ENCODE measurements at regions not wholly inside any gene's neighbourhood (a gene's known extent, or its start where the extent isn't known, plus 50 kb on each side); places are given as distances from the start of the nearest gene placed in this dataset.
"Not testable (repeated sequence)": the region's sequence is repeated elsewhere in the genome, so short reads cannot be mapped to it uniquely, and the experiment has no call there.

- peak overlapping the region; percentile 42 to 59 for H3K4me3 Mint-ChIP-seq
- not testable (repeated sequence) for H3K4me2 ChIP-seq (replicated peaks; ENCODE audit: extremely low read depth, low read length, poor library complexity, severe bottlenecking); H3K36me3 Mint-ChIP-seq; H3K27me3 Mint-ChIP-seq (ENCODE audit: low read depth in 3 of 3); H3K36me3 ChIP-seq (replicated peaks in 1 of 2; ENCODE audit: control insufficient read depth in 1 of 2, insufficient read depth in 2 of 2, low read length in 2 of 2); H3K9me3 Mint-ChIP-seq; H3K9ac ChIP-seq (ENCODE audit: insufficient read depth, low read length, poor library complexity, severe bottlenecking); H3K79me2 ChIP-seq (ENCODE audit: insufficient read depth, low read length); H3K27me3 ChIP-seq (ENCODE audit: control insufficient read depth in 2 of 2, insufficient read depth in 2 of 2, low read length in 2 of 2); H4K20me1 ChIP-seq (ENCODE audit: insufficient read depth, low read length); H3K9me3 ChIP-seq (replicated peaks in 1 of 2; ENCODE audit: control insufficient read depth in 1 of 2, insufficient read depth in 1 of 2, low read length in 2 of 2)
- H3K27ac ChIP-seq (ENCODE audit: low read depth in 1 of 2, low read length in 2 of 2): peak overlapping the region; percentile 75 to 83
- peak overlapping the region; percentile 35 for H2AFZ ChIP-seq (ENCODE audit: insufficient read depth, low read depth, low read length, poor library complexity, severe bottlenecking)
- intact Hi-C loops (cut with micrococcal nuclease): loop anchor here in 1 of 2 donors (10.0 kb wide), 1 partner anchor 54 kb away; no protein-coding TSS in a partner anchor
- DNase-seq: peak; percentile 73 to 91 (median 80)
- 40% methylated on average over 5 of the region's 6 CpGs for WGBS (ENCODE audit: insufficient coverage)
- H3K4me1 Mint-ChIP-seq: peaks cover 45% of the 10 kb centered on the region
- peak overlapping the region; percentile 85 to 95 (median 94) for H3K27ac Mint-ChIP-seq
- H3K4me3 ChIP-seq (replicated peaks in 1 of 3; ENCODE audit: low read depth in 2 of 3, low read length in 3 of 3): peak overlapping the region in 1 of 3 experiments; percentile 43
- peaks cover 37 to 38% of the 10 kb centered on the region in 2 donors for H3K4me1 ChIP-seq (ENCODE audit: control insufficient read depth in 1 of 2, insufficient read depth in 2 of 2, low read length in 2 of 2)
Measured at GRCh38 chr17:15831182-15831581, 99.1 kb downstream of the TBC1D26 start.

GRCh38 chr17:15832921-15833480, 100.9 kb downstream of the TBC1D26 start:
- DNase-seq: peak; percentile 58 to 70 (median 58)
- H3K9me3 ChIP-seq (replicated peaks in 1 of 2; ENCODE audit: control insufficient read depth in 1 of 2, insufficient read depth in 1 of 2, low read length in 2 of 2); H3K4me3 ChIP-seq (replicated peaks in 1 of 3; ENCODE audit: low read depth in 2 of 3, low read length in 3 of 3); H3K9ac ChIP-seq (ENCODE audit: insufficient read depth, low read length, poor library complexity, severe bottlenecking); H3K4me2 ChIP-seq (replicated peaks; ENCODE audit: extremely low read depth, low read length, poor library complexity, severe bottlenecking); H3K4me3 Mint-ChIP-seq; H3K79me2 ChIP-seq (ENCODE audit: insufficient read depth, low read length); H3K36me3 ChIP-seq (replicated peaks in 1 of 2; ENCODE audit: control insufficient read depth in 1 of 2, insufficient read depth in 2 of 2, low read length in 2 of 2); H4K20me1 ChIP-seq (ENCODE audit: insufficient read depth, low read length); H3K9me3 Mint-ChIP-seq; H3K36me3 Mint-ChIP-seq; H3K27me3 ChIP-seq (ENCODE audit: control insufficient read depth in 2 of 2, insufficient read depth in 2 of 2, low read length in 2 of 2); H2AFZ ChIP-seq (ENCODE audit: insufficient read depth, low read depth, low read length, poor library complexity, severe bottlenecking); H3K27me3 Mint-ChIP-seq (ENCODE audit: low read depth in 3 of 3): not testable (repeated sequence)
- Mint-ChIP-seq H3K27ac (peak overlapping the region in 6 of 7 donors; percentile 13 to 82 (median 69)), H3K4me1 (peaks cover 45% of the 10 kb centered on the region)
- Histone ChIP-seq H3K4me1 (ENCODE audit: control insufficient read depth in 1 of 2, insufficient read depth in 2 of 2, low read length in 2 of 2) (peaks cover 37 to 38% of the 10 kb centered on the region in 2 donors), H3K27ac (ENCODE audit: low read depth in 1 of 2, low read length in 2 of 2) (peak overlapping the region in 1 of 2 donors; percentile 70)
- WGBS (ENCODE audit: insufficient coverage): 80% methylated on average over 3 of the region's 11 CpGs
- intact Hi-C loops (cut with micrococcal nuclease): loop anchor here in 1 of 2 donors (10.0 kb wide), 1 partner anchor 52 kb away; no protein-coding TSS in a partner anchor

- H4K20me1 ChIP-seq (ENCODE audit: insufficient read depth, low read length); H3K36me3 Mint-ChIP-seq; H3K4me3 ChIP-seq (replicated peaks in 1 of 3; ENCODE audit: low read depth in 2 of 3, low read length in 3 of 3); H3K4me3 Mint-ChIP-seq; H3K27me3 ChIP-seq (ENCODE audit: control insufficient read depth in 2 of 2, insufficient read depth in 2 of 2, low read length in 2 of 2); H3K9me3 ChIP-seq (replicated peaks in 1 of 2; ENCODE audit: control insufficient read depth in 1 of 2, insufficient read depth in 1 of 2, low read length in 2 of 2); H3K9ac ChIP-seq (ENCODE audit: insufficient read depth, low read length, poor library complexity, severe bottlenecking); H3K4me2 ChIP-seq (replicated peaks; ENCODE audit: extremely low read depth, low read length, poor library complexity, severe bottlenecking); H3K27me3 Mint-ChIP-seq (ENCODE audit: low read depth in 3 of 3); H2AFZ ChIP-seq (ENCODE audit: insufficient read depth, low read depth, low read length, poor library complexity, severe bottlenecking); H3K79me2 ChIP-seq (ENCODE audit: insufficient read depth, low read length); H3K36me3 ChIP-seq (replicated peaks in 1 of 2; ENCODE audit: control insufficient read depth in 1 of 2, insufficient read depth in 2 of 2, low read length in 2 of 2); H3K27ac ChIP-seq (ENCODE audit: low read depth in 1 of 2, low read length in 2 of 2); DNase-seq; H3K9me3 Mint-ChIP-seq: not testable (repeated sequence)
- H3K27ac Mint-ChIP-seq: peak overlapping the region in 3 of 7 donors; percentile 10 to 64 (median 27)
- intact Hi-C loops (cut with micrococcal nuclease): loop anchor here in 1 of 2 donors (10.0 kb wide), 1 partner anchor 51 kb away; no protein-coding TSS in a partner anchor
- H3K4me1 Mint-ChIP-seq: peaks cover 42% of the 10 kb centered on the region
- peaks cover 37 to 38% of the 10 kb centered on the region in 2 donors for H3K4me1 ChIP-seq (ENCODE audit: control insufficient read depth in 1 of 2, insufficient read depth in 2 of 2, low read length in 2 of 2)
- WGBS (ENCODE audit: insufficient coverage): 74% methylated on average over 2 of the region's 5 CpGs
Measured at GRCh38 chr17:15833890-15834289, 101.8 kb downstream of the TBC1D26 start.

GRCh38 chr17:15835481-15835880, 103.4 kb downstream of the TBC1D26 start:
- H3K4me3 Mint-ChIP-seq; H3K9me3 ChIP-seq (replicated peaks in 1 of 2; ENCODE audit: control insufficient read depth in 1 of 2, insufficient read depth in 1 of 2, low read length in 2 of 2); H3K9ac ChIP-seq (ENCODE audit: insufficient read depth, low read length, poor library complexity, severe bottlenecking); H3K9me3 Mint-ChIP-seq; H3K4me3 ChIP-seq (replicated peaks in 1 of 3; ENCODE audit: low read depth in 2 of 3, low read length in 3 of 3); H3K27me3 Mint-ChIP-seq (ENCODE audit: low read depth in 3 of 3); H2AFZ ChIP-seq (ENCODE audit: insufficient read depth, low read depth, low read length, poor library complexity, severe bottlenecking); H3K4me2 ChIP-seq (replicated peaks; ENCODE audit: extremely low read depth, low read length, poor library complexity, severe bottlenecking); H3K36me3 Mint-ChIP-seq; H3K79me2 ChIP-seq (ENCODE audit: insufficient read depth, low read length); DNase-seq; H3K27me3 ChIP-seq (ENCODE audit: control insufficient read depth in 2 of 2, insufficient read depth in 2 of 2, low read length in 2 of 2); H3K36me3 ChIP-seq (replicated peaks in 1 of 2; ENCODE audit: control insufficient read depth in 1 of 2, insufficient read depth in 2 of 2, low read length in 2 of 2); H4K20me1 ChIP-seq (ENCODE audit: insufficient read depth, low read length); H3K27ac ChIP-seq (ENCODE audit: low read depth in 1 of 2, low read length in 2 of 2); H3K27ac Mint-ChIP-seq: not testable (repeated sequence)
- intact Hi-C loops (cut with micrococcal nuclease): loop anchor here in 1 of 2 donors (10.0 kb wide), 1 partner anchor 49 kb away; no protein-coding TSS in a partner anchor
- WGBS (ENCODE audit: insufficient coverage): no CpG with 5 or more reads among the region's 4 CpGs
- peaks cover 33% of the 10 kb centered on the region for H3K4me1 Mint-ChIP-seq
- H3K4me1 ChIP-seq (ENCODE audit: control insufficient read depth in 1 of 2, insufficient read depth in 2 of 2, low read length in 2 of 2): peaks cover 35 to 36% of the 10 kb centered on the region in 2 donors
